ENCODE measurements at regions not wholly inside any gene's neighbourhood (a gene's known extent, or its start where the extent isn't known, plus 50 kb on each side); places are given as distances from the start of the nearest gene placed in this dataset.

- H3K9me1 ChIP-seq (ENCODE audit: control insufficient read depth, extremely low read depth, insufficient read depth, low read length) = no peaks in the 10 kb centered on the region
- H3K9ac ChIP-seq (ENCODE audit: control insufficient read depth, extremely low read depth, insufficient read depth, low read length) = no peak overlapping the region
- H3K27me3 ChIP-seq (ENCODE audit: control insufficient read depth, extremely low read depth, insufficient read depth, low read length) = no peaks in the 10 kb centered on the region
- no peak overlapping the region for H3K27ac ChIP-seq (ENCODE audit: control insufficient read depth, insufficient read depth, low read length)
- H3K4me2 ChIP-seq (ENCODE audit: control insufficient read depth, extremely low read depth, insufficient read depth, low read depth, low read length) = no peak overlapping the region
- dilution Hi-C loops (cut with MboI; ENCODE audit: extremely low pct_ligation_motif_present, low sequenced_read_pairs) = no loop called here
- H3K4me3 ChIP-seq (ENCODE audit: control insufficient read depth in 2 of 3, extremely low read depth in 1 of 3, insufficient read depth in 2 of 3, low read depth in 1 of 3, low read length in 3 of 3) = no peak overlapping the region
- no peak for TF ChIP-seq EZH2 (IDR thresholded peaks at IDR 0.05; ENCODE audit: low read length)
- no peak for TF ChIP-seq CTCF (optimal IDR thresholded peaks at IDR 0.05 in 1 of 3, IDR thresholded peaks at IDR 0.05 in 1 of 3, conservative IDR thresholded peaks at IDR 0.05 in 1 of 3; ENCODE audit: extremely low read depth in 1 of 3, insufficient read depth in 2 of 3, low read length in 3 of 3)
- no peaks in the 10 kb centered on the region for H3K4me1 ChIP-seq (ENCODE audit: control insufficient read depth, extremely low read depth, insufficient read depth, low read length)
- no peaks in the 10 kb centered on the region for H4K20me1 ChIP-seq (ENCODE audit: control insufficient read depth, extremely low read depth, insufficient read depth, low read length)
- no peaks in the 10 kb centered on the region for H3K36me3 ChIP-seq (ENCODE audit: control insufficient read depth in 2 of 2, extremely low read depth in 1 of 2, insufficient read depth in 2 of 2, low read length in 2 of 2)
- FAIRE-seq (no peak), DNase-seq (ENCODE audit: low read depth, low spot score) (no peak)
- H2AFZ ChIP-seq (ENCODE audit: control insufficient read depth, low read length) = no peak overlapping the region
- H3K79me2 ChIP-seq (ENCODE audit: control insufficient read depth, insufficient read depth, low read length) = no peaks in the 10 kb centered on the region
- no peaks in the 10 kb centered on the region for H3K9me3 ChIP-seq (ENCODE audit: control insufficient read depth, low read depth, low read length)
These were observed 69.1 kb downstream of the MAGEF1 start for GRCh38 chr3:184642631-184643285.

- dilution Hi-C loops (cut with MboI; ENCODE audit: extremely low pct_ligation_motif_present, low sequenced_read_pairs) = no loop called here
- FAIRE-seq = no peak
- H3K9ac ChIP-seq (ENCODE audit: control insufficient read depth, extremely low read depth, insufficient read depth, low read length) = no peak overlapping the region
These were observed 70.4 kb downstream of the MAGEF1 start for GRCh38 chr3:184641430-184641829.

More at GRCh38 chr3:184641430-184641829, 70.4 kb downstream of the MAGEF1 start:
- Histone ChIP-seq H3K4me1 (ENCODE audit: control insufficient read depth, extremely low read depth, insufficient read depth, low read length) (peaks cover 10% of the 10 kb centered on the region), H3K27ac (ENCODE audit: control insufficient read depth, insufficient read depth, low read length) (no peak overlapping the region), H3K79me2 (ENCODE audit: control insufficient read depth, insufficient read depth, low read length) (no peaks in the 10 kb centered on the region), H3K27me3 (ENCODE audit: control insufficient read depth, extremely low read depth, insufficient read depth, low read length) (no peaks in the 10 kb centered on the region), H3K36me3 (ENCODE audit: control insufficient read depth in 2 of 2, extremely low read depth in 1 of 2, insufficient read depth in 2 of 2, low read length in 2 of 2) (no peaks in the 10 kb centered on the region), H3K9me1 (ENCODE audit: control insufficient read depth, extremely low read depth, insufficient read depth, low read length) (no peaks in the 10 kb centered on the region), H3K9me3 (ENCODE audit: control insufficient read depth, low read depth, low read length) (no peaks in the 10 kb centered on the region), H2AFZ (ENCODE audit: control insufficient read depth, low read length) (no peak overlapping the region), H4K20me1 (ENCODE audit: control insufficient read depth, extremely low read depth, insufficient read depth, low read length) (no peaks in the 10 kb centered on the region), H3K4me3 (ENCODE audit: control insufficient read depth in 2 of 3, extremely low read depth in 1 of 3, insufficient read depth in 2 of 3, low read depth in 1 of 3, low read length in 3 of 3) (no peak overlapping the region), H3K4me2 (ENCODE audit: control insufficient read depth, extremely low read depth, insufficient read depth, low read depth, low read length) (no peak overlapping the region)
- TF ChIP-seq CTCF (optimal IDR thresholded peaks at IDR 0.05 in 1 of 3, IDR thresholded peaks at IDR 0.05 in 1 of 3, conservative IDR thresholded peaks at IDR 0.05 in 1 of 3; ENCODE audit: extremely low read depth in 1 of 3, insufficient read depth in 2 of 3, low read length in 3 of 3) (no peak), EZH2 (IDR thresholded peaks at IDR 0.05; ENCODE audit: low read length) (no peak)
- no peak for DNase-seq (ENCODE audit: low read depth, low spot score)
